ENCODE measurements at regions not wholly inside any gene's neighbourhood (a gene's known extent, or its start where the extent isn't known, plus 50 kb on each side); places are given as distances from the start of the nearest gene placed in this dataset.

- DNase-seq (ENCODE audit: low spot score), result no peak
These were observed 1288.3 kb downstream of the NSUN3 start for GRCh38 chr3:95351158-95351557.

DNA sequence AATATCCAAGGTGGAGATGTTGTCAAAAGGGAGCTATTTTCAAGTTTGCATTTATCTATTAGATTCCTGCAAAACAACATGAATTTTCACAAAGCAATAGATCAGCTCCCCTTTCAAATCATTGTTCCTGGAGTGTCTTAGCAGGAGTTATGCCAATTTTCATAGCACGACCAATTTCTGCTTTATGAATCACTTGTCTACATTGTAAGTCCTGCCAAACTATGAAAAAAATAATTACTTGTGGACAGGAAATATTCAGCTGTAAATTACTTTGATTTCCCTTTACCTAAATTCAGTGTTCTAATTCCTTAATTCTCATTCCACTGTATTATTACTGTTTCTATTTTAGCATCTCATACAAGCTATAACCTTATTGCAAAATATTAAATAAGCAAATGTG is 1289.6 kb downstream of the NSUN3 start:
- DNase-seq (ENCODE audit: low spot score), result no peak

DNA sequence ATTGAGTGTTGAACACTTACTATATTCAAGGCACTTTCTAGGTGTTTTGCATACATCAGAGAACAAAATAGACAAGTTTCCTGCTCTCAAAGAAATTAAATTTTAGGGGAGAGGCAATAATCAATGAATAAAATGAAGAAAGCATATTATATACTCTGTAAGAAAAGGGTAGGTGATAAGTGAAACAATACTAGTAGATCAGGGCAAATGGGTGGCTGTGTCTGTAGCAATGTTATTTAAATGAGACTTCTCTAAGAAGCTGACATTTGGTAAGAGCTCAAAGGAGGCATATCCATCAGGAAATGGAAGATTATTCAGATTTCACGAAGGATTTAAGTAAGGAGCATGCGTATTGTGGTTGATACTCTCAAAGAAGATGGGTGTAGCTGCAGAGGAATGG is 1291.6 kb downstream of the NSUN3 start:
- DNase-seq (ENCODE audit: low spot score), result no peak

GRCh38 chr3:95356764-95357501 is 1294.1 kb downstream of the NSUN3 start:
- DNase-seq (ENCODE audit: low spot score), result no peak

GRCh38 chr3:95387242-95388021 is 1324.6 kb downstream of the NSUN3 start:
- DNase-seq (ENCODE audit: low spot score), result no peak

DNA sequence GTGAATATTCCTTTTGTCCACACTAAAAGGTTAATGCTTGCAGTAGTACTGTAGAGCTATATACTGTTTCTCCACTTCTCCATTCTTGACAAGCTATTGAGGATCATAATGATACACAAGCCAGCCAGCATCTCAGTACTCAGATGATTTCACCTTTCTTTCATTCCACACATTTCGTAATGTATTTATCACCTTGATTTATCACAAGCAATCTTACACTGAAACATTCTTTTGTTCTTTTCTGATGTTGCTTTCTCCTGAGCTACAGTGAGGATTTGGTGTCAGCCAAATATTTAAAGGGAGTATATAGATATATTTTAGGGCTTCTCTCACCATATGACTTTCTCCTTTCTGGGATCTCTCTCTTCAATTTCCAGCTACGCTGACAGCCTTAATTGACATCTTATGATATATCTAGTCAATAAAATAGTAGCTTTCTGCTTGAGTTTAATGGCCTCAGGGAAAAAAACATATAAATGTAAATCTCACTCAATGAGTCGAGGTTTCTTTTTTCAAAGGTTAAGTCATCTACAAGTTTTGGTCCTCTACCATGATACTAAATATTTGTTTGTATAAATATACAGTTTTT is 1327.0 kb downstream of the NSUN3 start:
- no peak for DNase-seq (ENCODE audit: low spot score)

DNA sequence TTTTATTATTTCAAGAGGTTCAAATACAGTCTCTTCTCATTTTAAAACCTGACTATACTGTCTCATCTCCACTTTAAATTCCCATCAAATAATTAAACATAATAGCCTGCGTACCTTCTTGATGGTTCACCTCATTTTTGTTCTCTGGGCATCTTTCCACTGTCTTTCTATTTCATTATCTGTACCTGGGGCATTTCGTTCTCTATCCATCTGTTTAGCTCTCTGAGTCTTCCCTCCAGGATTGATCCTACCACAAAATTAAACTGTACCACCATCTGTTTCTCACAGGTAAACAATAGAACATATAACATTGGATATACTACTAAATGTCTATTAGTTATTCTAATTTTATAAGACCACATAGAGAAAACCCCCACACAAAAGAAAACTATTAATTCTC is 1331.4 kb downstream of the NSUN3 start:
- no peak for DNase-seq (ENCODE audit: low spot score)

GRCh38 chr3:95399585-95399984 is 1336.7 kb downstream of the NSUN3 start:
- no peak for DNase-seq (ENCODE audit: low spot score)

DNA sequence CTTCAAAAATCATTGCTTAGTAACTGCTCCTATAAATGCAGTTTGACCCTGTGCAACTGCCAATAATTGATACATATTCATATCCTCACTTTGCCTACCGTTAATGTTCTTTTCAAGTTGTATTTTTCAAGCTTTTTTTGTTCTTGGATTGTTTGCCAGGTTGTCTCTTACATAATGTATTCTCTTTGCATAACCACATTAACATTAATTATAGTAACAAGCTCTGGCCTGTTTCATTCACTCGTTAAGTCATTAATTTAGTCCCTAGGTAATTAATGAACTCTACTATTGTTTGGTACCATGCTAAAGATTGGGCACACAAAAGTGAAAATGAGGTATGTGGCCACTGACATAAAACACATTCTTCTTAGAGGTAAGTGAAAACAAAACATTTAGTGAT is 1338.8 kb downstream of the NSUN3 start:
- no peak for DNase-seq (ENCODE audit: low spot score)

DNA sequence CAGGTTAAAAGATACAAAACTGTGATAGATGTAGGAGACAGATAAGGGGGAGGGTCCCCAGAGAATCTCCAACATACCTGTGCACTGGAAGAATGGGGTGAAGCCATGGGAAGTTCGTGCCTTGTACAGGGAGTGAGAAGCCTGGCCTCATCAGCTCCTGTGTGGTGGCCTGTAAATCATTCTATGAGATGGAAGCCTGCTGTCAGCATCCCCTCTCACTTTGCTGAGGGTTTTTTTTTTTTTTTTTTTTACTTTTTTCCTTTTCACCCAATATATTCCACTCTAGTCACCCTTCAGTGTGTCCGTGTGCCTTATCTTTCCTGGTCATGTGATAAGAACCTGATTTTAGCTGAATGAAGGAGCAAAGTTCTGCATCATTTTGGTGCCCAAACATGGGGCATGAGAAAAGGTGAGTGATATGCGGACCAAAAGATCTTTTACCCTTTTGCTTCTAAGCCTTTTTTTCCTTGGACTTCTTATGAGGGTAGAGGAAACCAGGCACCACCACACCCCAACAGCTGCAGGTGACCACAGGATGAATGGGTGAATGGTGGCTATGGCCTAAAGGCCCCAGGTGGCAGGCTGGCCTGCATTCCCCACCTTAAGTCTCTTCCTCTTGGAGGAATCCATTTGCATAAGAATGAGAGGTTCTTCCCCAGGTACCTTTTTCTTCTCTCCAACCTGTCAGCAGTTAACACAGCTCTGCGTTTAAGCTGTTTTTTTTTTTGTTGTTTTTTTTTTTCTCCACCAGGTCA is 1345.0 kb downstream of the NSUN3 start:
- DNase-seq (ENCODE audit: low spot score), result no peak

GRCh38 chr3:95408464-95408862 is 1345.6 kb downstream of the NSUN3 start:
- no peak for DNase-seq (ENCODE audit: low spot score)

- no peak for DNase-seq (ENCODE audit: low spot score)
These were observed 1355.4 kb downstream of the NSUN3 start for GRCh38 chr3:95418251-95418650.

- no peak for DNase-seq (ENCODE audit: low spot score)
These were observed 1361.4 kb downstream of the NSUN3 start for GRCh38 chr3:95424279-95424678.

- DNase-seq (ENCODE audit: low spot score), result no peak
These were observed 1371.6 kb downstream of the NSUN3 start for GRCh38 chr3:95434491-95434890.

GRCh38 chr3:95437409-95437808 is 1374.5 kb downstream of the NSUN3 start:
- DNase-seq (ENCODE audit: low spot score), result no peak

- no peak for DNase-seq (ENCODE audit: low spot score)
These were observed 1375.4 kb downstream of the NSUN3 start for GRCh38 chr3:95438274-95438673.

GRCh38 chr3:95442766-95443165 is 1371.6 kb upstream of the EPHA6 start:
- peak; percentile 29 for DNase-seq (ENCODE audit: low spot score)

DNA sequence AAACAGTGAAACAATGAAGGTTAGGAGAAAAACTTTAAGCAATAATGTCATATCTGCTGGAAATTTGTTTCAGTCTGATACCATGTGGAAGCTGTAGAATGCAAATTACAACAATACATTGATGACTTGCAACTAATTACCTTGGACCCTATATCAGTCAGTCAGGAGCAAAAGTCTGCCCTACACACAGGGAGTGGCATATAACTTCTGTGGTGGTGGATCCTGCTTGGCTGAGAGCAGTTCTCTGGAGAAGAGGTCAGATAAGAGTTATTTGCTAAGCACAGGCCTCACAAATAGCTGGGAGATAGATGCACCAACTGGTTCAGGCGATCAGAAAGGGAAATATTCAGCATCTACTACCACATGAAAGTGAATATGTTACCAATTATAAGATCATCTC is 1364.6 kb upstream of the EPHA6 start:
- no peak for DNase-seq (ENCODE audit: low spot score)

DNA sequence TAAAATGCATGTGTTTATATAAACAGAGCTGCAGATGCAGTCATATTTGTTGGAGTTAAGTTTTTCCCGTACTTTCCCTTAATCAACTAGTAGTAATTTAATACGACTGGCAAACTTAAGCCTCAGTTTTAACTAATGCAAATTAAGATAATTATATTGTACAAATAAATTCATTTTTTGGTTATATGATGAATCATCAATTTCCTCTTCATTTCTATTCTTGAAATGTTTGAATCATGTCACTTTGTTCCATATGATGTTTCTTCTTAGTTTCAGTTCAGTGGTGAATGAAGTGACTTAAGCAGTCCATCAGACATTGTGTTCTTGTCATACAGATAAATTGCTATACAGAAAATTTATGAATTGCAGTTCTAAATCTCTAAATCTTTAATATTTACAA is 1361.2 kb upstream of the EPHA6 start:
- DNase-seq (ENCODE audit: low spot score), result no peak

- no peak for DNase-seq (ENCODE audit: low spot score)
These were observed 1357.6 kb upstream of the EPHA6 start for GRCh38 chr3:95456835-95457234.

GRCh38 chr3:95459706-95460105 is 1354.7 kb upstream of the EPHA6 start:
- DNase-seq (ENCODE audit: low spot score), result no peak

DNA sequence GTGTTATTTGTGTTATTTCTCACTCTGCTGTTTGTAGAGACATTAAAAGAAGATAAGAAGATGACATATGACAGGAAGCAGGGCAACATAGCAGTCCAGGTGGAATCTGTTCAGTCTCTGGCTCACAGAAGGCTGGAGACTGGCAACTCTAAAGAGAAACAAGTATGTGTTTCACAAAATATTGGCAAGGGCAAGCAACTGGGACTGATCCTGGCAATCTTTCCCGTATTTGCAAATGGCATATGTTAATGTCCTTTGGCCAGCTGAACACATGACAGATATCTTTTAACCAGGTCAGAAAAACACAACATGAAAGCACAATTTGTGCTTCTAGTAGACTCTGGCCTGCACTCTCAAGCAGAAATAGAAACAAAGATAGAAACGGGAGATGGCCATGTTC is 1354.1 kb upstream of the EPHA6 start:
- no peak for DNase-seq (ENCODE audit: low spot score)
